Stromal cell of bone marrow (primary cell): ENCODE measurements at regions not wholly inside any gene's neighbourhood (a gene's known extent, or its start where the extent isn't known, plus 50 kb on each side); places are given as distances from the start of the nearest gene placed in this dataset.
A peak's percentile ranks its signal among the peaks of the same experiment; 100 is the strongest.
"Not testable (repeated sequence)": the region's sequence is repeated elsewhere in the genome, so short reads cannot be mapped to it uniquely, and the experiment has no call there.

Experiments
- DNase-seq: peaks from one replicate; pipeline ENCODE4 v3.0.0-alpha.2; 2012; ENCODE audit warnings: low read depth

GRCh38 chr17:53765609-53766008 lies 57.1 kb upstream of the KIF2B start:
- DNase-seq = no peak

DNA sequence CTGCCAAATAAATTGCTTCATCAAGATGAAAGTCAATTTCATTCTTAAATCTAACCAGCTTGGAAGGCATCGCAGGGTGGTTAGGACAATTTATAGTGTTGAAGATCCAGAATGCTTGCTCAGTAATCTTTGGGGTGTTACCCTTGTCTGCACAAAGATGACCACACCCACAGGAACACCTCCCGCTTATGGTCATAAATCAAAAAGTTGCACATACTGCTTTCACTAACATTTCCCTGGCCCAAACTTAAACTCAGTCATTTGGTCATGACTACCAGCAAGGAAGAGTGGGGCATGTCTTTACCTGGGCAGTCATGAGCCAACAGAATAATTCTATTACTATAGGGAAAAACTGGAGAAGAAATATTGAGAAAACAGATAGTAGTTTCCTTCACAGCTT lies 57.6 kb upstream of the KIF2B start:
- DNase-seq = no peak

- no peak for DNase-seq
Observed at GRCh38 chr17:53757559-53757958, 65.2 kb upstream of the KIF2B start.

DNA sequence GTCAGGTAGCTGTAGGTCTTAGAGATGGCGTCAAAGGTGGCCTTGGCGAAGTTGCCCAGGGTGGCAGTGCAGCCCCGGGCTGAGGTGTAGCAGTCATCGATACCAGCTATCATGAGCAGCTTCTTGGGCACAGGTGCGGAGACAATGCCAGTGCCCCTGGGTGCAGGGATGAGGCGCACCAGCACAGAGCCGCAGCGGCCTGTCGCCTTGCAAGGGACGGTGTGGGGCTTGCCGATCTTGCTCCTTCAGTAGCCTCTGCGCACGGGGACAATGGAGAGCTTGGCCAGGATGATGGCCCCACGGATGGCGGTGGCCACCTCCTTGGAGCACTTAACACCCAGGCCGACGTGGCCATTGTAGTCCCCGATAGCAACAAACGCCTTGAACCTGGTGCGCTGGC lies 65.6 kb upstream of the KIF2B start:
- DNase-seq = not testable (repeated sequence)

- DNase-seq = peak; percentile 5
Observed at GRCh38 chr17:53749178-53749577, 73.5 kb upstream of the KIF2B start.

DNA sequence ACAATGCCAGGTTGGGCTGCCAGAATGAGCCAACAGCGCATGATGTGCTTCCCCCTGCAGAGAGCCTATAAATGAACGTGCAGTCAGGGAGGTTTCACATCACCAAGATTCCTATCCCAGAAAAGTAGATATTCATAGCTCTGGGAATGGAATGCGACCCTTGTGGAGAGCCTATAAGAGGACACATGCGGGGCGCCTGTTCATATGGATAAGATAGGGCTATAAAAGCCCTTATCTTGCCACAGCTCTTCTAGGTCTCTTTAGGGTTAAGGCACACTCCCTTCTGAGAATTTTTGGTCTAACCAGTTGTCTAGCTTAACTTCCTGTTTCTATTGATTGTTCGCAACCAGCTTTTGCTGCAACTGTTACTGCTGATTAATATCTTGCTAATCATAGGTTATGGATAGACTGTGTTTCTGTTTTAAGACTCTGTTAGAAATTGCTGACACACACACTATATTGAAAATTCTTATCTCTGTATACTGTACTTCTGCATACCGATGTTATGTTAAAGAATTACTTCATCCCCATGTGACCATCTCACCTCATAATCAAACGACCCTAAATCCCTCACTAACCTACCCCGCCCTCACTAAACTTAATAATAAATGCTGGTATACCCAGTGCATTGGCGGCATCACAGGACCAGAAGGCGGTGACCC lies 74.4 kb upstream of the KIF2B start:
- DNase-seq = not testable (repeated sequence)

DNA sequence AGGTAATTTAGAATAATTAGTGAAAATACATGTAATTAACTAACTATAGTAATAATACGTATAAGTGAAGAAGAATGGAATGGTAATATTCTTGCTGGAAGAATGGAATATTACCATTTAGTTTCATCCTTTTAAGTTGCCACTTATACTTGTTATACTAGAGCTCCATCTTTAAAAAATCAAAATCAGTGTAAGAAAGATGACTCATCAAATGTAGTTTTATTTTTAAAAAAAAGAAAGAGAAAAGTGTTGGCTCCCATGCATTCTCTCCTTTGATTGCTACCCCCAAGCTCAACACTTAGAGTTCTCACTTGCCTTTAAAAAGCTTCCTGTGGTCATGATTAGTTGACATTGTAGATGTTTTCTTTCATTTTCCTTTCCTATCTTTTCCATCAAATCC lies 82.4 kb upstream of the KIF2B start:
- DNase-seq = no peak

DNA sequence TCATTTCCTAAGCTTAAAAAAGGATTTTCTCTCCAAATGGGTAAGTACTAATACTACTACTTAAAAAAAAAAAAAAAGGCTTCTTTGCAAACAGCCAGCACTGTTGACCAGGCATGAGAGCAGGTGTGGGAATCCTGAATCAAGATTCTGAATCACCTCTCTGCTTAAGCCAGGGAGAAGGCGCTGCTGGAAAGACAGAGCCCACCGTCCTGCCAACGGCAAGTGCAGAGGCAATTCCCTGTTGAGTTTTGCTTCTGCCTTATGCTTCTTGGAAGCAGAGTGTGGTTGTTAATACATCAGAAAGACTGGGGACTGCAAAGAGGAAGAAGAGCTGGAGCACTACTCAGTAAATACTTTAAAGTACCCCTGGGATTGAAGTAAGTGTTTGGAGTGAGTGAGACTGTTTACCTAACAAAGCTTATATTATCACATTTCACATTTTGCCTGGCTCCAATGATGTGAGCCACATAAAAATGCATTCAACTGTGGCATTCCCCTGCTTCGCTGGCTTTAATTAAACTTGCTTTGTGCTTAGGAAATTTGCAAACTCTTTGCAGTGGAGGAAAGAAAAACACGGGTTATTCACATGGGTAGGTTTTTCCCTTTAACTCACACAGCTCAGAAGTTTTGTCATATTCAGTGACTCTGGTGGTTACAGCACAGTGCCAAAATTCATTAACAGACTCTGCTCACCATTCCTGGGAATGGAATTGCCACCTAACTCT lies 86.0 kb upstream of the KIF2B start:
- DNase-seq = no peak

DNA sequence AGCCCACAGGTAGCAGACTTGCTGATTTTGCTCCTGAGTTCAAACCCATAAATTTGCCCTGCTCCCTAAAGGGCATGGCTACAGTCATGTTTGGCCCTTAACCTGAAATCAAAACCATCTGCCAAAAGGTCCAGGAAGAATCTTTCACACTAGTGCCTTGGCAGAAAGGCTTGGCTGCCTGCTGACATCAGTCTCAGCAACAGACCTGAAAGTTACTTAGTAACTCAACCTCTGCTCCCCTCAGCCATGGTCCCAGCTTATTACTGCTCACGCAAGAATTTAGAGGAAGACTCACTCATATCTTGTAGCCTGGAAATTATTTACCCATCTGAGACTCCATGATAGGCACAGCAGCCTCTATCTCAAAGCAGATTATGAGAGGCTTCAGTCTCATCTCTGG lies 98.0 kb upstream of the KIF2B start:
- DNase-seq = no peak

GRCh38 chr17:53722407-53722806 lies 100.3 kb upstream of the KIF2B start:
- DNase-seq = peak; percentile 97

- DNase-seq = no peak
Observed at GRCh38 chr17:53721101-53721500, 101.6 kb upstream of the KIF2B start.

- no peak for DNase-seq
Observed at GRCh38 chr17:53719229-53719628, 103.5 kb upstream of the KIF2B start.

DNA sequence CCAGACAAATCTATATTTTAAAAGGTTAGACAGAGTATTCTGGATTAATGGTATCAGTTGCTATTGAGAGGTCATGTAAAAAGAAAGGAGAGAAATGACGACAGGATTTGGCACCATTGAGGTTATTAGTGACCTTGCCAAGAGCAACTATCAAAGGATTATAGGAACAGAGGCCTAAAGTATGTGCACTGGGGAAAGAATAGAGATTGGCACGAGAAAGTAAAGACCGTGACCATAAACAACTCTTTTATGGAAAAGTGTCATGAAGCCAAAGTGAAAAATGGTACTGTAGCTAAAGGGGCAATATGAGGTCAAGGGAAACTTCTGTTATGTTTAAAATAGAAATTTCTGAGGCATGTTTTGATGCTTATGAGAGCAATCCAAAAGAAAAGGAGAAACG lies 115.2 kb upstream of the KIF2B start:
- no peak for DNase-seq

- DNase-seq = no peak
Observed at GRCh38 chr17:53696286-53696685, 126.4 kb upstream of the KIF2B start.

GRCh38 chr17:53687324-53687723 lies 135.4 kb upstream of the KIF2B start:
- no peak for DNase-seq

GRCh38 chr17:53680745-53681144 lies 142.0 kb upstream of the KIF2B start:
- DNase-seq = no peak

- DNase-seq = no peak
Observed at GRCh38 chr17:53668854-53669253, 153.9 kb upstream of the KIF2B start.

GRCh38 chr17:53662608-53663007 lies 160.1 kb upstream of the KIF2B start:
- DNase-seq = no peak

GRCh38 chr17:53659181-53659580 lies 163.5 kb upstream of the KIF2B start:
- DNase-seq = no peak

GRCh38 chr17:53655591-53655990 lies 167.1 kb upstream of the KIF2B start:
- no peak for DNase-seq

- no peak for DNase-seq
Observed at GRCh38 chr17:53649201-53649600, 173.5 kb upstream of the KIF2B start.

DNA sequence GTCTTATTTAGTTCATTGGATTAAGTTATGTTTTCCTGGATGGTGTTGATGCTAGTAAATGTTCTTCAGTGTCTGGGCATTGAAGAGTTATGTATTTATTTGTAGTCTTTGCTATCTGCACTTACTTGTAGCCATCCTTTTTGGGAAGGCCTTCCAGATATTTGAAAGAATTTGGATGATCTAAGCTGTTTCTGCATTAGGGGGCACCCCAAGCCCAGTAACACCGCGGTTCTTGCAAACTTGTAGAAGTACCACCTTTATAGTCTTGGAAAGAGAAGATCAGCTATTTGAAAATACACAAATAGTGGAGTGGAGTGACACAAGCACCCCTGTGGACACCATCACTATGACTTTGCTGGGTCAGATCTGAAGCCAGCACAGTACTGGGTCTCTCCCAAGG lies 175.9 kb upstream of the KIF2B start:
- no peak for DNase-seq

GRCh38 chr17:53640808-53641207 lies 181.9 kb upstream of the KIF2B start:
- no peak for DNase-seq

DNA sequence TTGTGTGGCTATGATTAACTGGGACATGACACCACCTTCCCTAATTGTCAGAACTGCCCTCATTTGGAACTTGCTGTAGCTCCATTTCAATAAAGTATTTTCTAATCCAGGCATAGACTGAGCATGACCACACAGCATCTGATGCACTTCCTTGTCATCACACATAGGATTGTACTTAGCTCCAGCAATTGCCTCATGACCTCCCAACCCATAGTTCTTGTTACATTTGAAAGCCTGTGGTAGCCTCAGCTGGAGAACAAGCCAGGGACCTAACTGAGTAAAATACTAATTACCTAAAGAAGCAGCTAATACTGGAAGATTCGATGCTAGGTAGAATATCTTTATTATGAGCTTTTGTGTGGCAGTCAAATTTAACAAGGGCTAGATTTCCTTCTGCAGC lies 187.3 kb upstream of the KIF2B start:
- no peak for DNase-seq
